GM12864 (cell line): ENCODE measurements at regions not wholly inside any gene's neighbourhood (a gene's known extent, or its start where the extent isn't known, plus 50 kb on each side); places are given as distances from the start of the nearest gene placed in this dataset.

ENCODE experiments used
- DNase-seq: peaks from one replicate; pipeline ENCODE4 v3.0.0-alpha.2; 2011; ENCODE audit warnings: low read depth
- H3K4me3 ChIP-seq: 2 replicates; pipeline ENCODE4 v1.5.1; 2011; ENCODE audit warnings: mild to moderate bottlenecking, low read depth, low read length, control low read depth
- CTCF ChIP-seq: IDR thresholded peaks from 2 replicates; pipeline ENCODE4 v1.5.1; 2011; ENCODE audit warnings: low read depth, mild to moderate bottlenecking, moderate library complexity, low read length, control low read depth, inconsistent platforms; ENCODE audit errors: missing control alignments

GRCh38 chr20:62562831-62563230 is 79.5 kb upstream of the SLCO4A1 start:
- TF ChIP-seq CTCF, result no peak
- no peak overlapping the region for H3K4me3 ChIP-seq
- no peak for DNase-seq

GRCh38 chr20:62563561-62563960 is 78.7 kb upstream of the SLCO4A1 start:
- no peak for TF ChIP-seq CTCF
- no peak overlapping the region for H3K4me3 ChIP-seq
- no peak for DNase-seq

GRCh38 chr20:62564456-62565245 is 77.7 kb upstream of the SLCO4A1 start:
- H3K4me3 ChIP-seq, result no peak overlapping the region
- TF ChIP-seq CTCF, result no peak
- no peak for DNase-seq

GRCh38 chr20:62566266-62566665 is 76.0 kb upstream of the SLCO4A1 start:
- DNase-seq, result no peak
- no peak for TF ChIP-seq CTCF
- no peak overlapping the region for H3K4me3 ChIP-seq

- DNase-seq, result no peak
- H3K4me3 ChIP-seq, result no peak overlapping the region
- TF ChIP-seq CTCF, result no peak
These were observed 75.5 kb upstream of the SLCO4A1 start for GRCh38 chr20:62566771-62567170.

GRCh38 chr20:62567246-62568044 is 74.9 kb upstream of the SLCO4A1 start:
- TF ChIP-seq CTCF, result no peak
- DNase-seq, result no peak
- H3K4me3 ChIP-seq, result no peak overlapping the region
